ENCODE measurements at regions not wholly inside any gene's neighbourhood (a gene's known extent, or its start where the extent isn't known, plus 50 kb on each side); places are given as distances from the start of the nearest gene placed in this dataset.

GRCh38 chr1:69313118-69313517 is 254.6 kb upstream of the LRRC7 start:
- H3K4me3 ChIP-seq, result no peak overlapping the region
- no peaks in the 10 kb centered on the region for H3K27me3 ChIP-seq
- TF ChIP-seq POLR2A (IDR thresholded peaks at IDR 0.05) (no peak), EP300 (IDR thresholded peaks at IDR 0.05) (no peak), CTCF (IDR thresholded peaks at IDR 0.05) (no peak), POLR2AphosphoS5 (IDR thresholded peaks at IDR 0.05) (no peak)
- H3K4me1 ChIP-seq, result no peaks in the 10 kb centered on the region
- peaks cover 0 to 32% (median 0%) of the 10 kb centered on the region in 3 donors for H3K9me3 ChIP-seq
- 94 to 95% methylated on average over 3 to 10 of the region's 11 CpGs for WGBS, 2 donors (ENCODE audit: low coverage in 1 of 2)
- H3K36me3 ChIP-seq, result no peaks in the 10 kb centered on the region
- no peak overlapping the region for H3K27ac ChIP-seq
- no peak for ATAC-seq

GRCh38 chr1:69315416-69315815 is 252.3 kb upstream of the LRRC7 start:
- WGBS, 2 donors (ENCODE audit: low coverage in 1 of 2), result no CpG with 5 or more reads among the region's 3 CpGs
- Histone ChIP-seq H3K27ac (no peak overlapping the region), H3K9me3 (peaks cover 0 to 32% (median 0%) of the 10 kb centered on the region in 3 donors), H3K36me3 (no peaks in the 10 kb centered on the region), H3K27me3 (no peaks in the 10 kb centered on the region), H3K4me3 (no peak overlapping the region), H3K4me1 (no peaks in the 10 kb centered on the region)
- ATAC-seq, result no peak
- TF ChIP-seq CTCF (IDR thresholded peaks at IDR 0.05), result no peak
- TF ChIP-seq POLR2A (IDR thresholded peaks at IDR 0.05), result no peak
- no peak for TF ChIP-seq EP300 (IDR thresholded peaks at IDR 0.05)
- no peak for TF ChIP-seq POLR2AphosphoS5 (IDR thresholded peaks at IDR 0.05)

- no peaks in the 10 kb centered on the region for H3K36me3 ChIP-seq
- ATAC-seq, result no peak
- no peaks in the 10 kb centered on the region for H3K27me3 ChIP-seq
- no peaks in the 10 kb centered on the region for H3K4me1 ChIP-seq
- peaks cover 0 to 32% (median 0%) of the 10 kb centered on the region in 3 donors for H3K9me3 ChIP-seq
- no peak overlapping the region for H3K4me3 ChIP-seq
- no peak overlapping the region for H3K27ac ChIP-seq
- TF ChIP-seq POLR2A (IDR thresholded peaks at IDR 0.05) (no peak), CTCF (IDR thresholded peaks at IDR 0.05) (no peak), EP300 (IDR thresholded peaks at IDR 0.05) (no peak), POLR2AphosphoS5 (IDR thresholded peaks at IDR 0.05) (no peak)
Observed at GRCh38 chr1:69315823-69316222, 251.9 kb upstream of the LRRC7 start.

GRCh38 chr1:69319287-69319686 is 248.4 kb upstream of the LRRC7 start:
- Histone ChIP-seq H3K27ac (no peak overlapping the region), H3K9me3 (peaks cover 0 to 8% (median 0%) of the 10 kb centered on the region in 3 donors), H3K4me1 (no peaks in the 10 kb centered on the region), H3K36me3 (no peaks in the 10 kb centered on the region), H3K27me3 (no peaks in the 10 kb centered on the region), H3K4me3 (no peak overlapping the region)
- TF ChIP-seq EP300 (IDR thresholded peaks at IDR 0.05), result no peak
- TF ChIP-seq POLR2AphosphoS5 (IDR thresholded peaks at IDR 0.05), result no peak
- TF ChIP-seq CTCF (IDR thresholded peaks at IDR 0.05), result no peak
- TF ChIP-seq POLR2A (IDR thresholded peaks at IDR 0.05), result no peak
- no peak for ATAC-seq
- 70 to 76% methylated on average over 5 of the region's 5 CpGs for WGBS, 2 donors (ENCODE audit: low coverage in 1 of 2)

GRCh38 chr1:69320757-69321211 is 246.9 kb upstream of the LRRC7 start:
- ATAC-seq, result no peak
- Histone ChIP-seq H3K27ac (no peak overlapping the region), H3K4me1 (no peaks in the 10 kb centered on the region), H3K36me3 (no peaks in the 10 kb centered on the region), H3K27me3 (no peaks in the 10 kb centered on the region), H3K9me3 (no peaks in the 10 kb centered on the region), H3K4me3 (no peak overlapping the region)
- TF ChIP-seq EP300 (IDR thresholded peaks at IDR 0.05) (no peak), CTCF (IDR thresholded peaks at IDR 0.05) (no peak), POLR2A (IDR thresholded peaks at IDR 0.05) (no peak), POLR2AphosphoS5 (IDR thresholded peaks at IDR 0.05) (no peak)
- WGBS, 2 donors (ENCODE audit: low coverage in 1 of 2), result 65 to 72% methylated on average over 5 of the region's 5 CpGs

Data from gastroesophageal sphincter (tissue), 4 donors.